ENCODE measurements at regions not wholly inside any gene's neighbourhood (a gene's known extent, or its start where the extent isn't known, plus 50 kb on each side); places are given as distances from the start of the nearest gene placed in this dataset.

- POLR2A ChIA-PET, result no interaction called here
- ATAC-seq (no peak), DNase-seq (ENCODE audit: low read depth, low spot score) (no peak), FAIRE-seq (no peak)
- no TSS peak for BruUV-seq (replicated peaks)
- H3K4me2 ChIP-seq (ENCODE audit: control insufficient read depth, insufficient read depth), result no peak overlapping the region
- SMC1A ChIA-PET (ENCODE audit: uncharacterized antibody, unreplicated experiment), result interaction anchor here (1.4 kb wide), 1 partner anchor 59 kb away, joined by 3 read pairs; no protein-coding TSS in a partner anchor
- H3K9me3 ChIP-seq (replicated peaks; ENCODE audit: control insufficient read depth, insufficient read depth, low read length), result no peaks in the 10 kb centered on the region
- RAD21 ChIA-PET (ENCODE audit: unreplicated experiment), result interaction anchor here (1.5 kb wide), 1 partner anchor 59 kb away, joined by 4 read pairs; no protein-coding TSS in a partner anchor
- TF ChIP-seq YY1 (IDR thresholded peaks at IDR 0.05; ENCODE audit: low read depth, low read length) (no peak), FOXM1 (IDR thresholded peaks at IDR 0.05; ENCODE audit: low read depth, low read length) (no peak)
- TF ChIP-seq, protein P1, sequence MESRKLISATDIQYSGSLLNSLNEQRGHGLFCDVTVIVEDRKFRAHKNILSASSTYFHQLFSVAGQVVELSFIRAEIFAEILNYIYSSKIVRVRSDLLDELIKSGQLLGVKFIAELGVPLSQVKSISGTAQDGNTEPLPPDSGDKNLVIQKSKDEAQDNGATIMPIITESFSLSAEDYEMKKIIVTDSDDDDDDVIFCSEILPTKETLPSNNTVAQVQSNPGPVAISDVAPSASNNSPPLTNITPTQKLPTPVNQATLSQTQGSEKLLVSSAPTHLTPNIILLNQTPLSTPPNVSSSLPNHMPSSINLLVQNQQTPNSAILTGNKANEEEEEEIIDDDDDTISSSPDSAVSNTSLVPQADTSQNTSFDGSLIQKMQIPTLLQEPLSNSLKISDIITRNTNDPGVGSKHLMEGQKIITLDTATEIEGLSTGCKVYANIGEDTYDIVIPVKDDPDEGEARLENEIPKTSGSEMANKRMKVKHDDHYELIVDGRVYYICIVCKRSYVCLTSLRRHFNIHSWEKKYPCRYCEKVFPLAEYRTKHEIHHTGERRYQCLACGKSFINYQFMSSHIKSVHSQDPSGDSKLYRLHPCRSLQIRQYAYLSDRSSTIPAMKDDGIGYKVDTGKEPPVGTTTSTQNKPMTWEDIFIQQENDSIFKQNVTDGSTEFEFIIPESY (IDR thresholded peaks at IDR 0.05), result no peak
- H2AFZ ChIP-seq (ENCODE audit: control insufficient read depth, low read depth, low read length), result no peak overlapping the region
- 11% methylated on average over 9 of the region's 9 CpGs for WGBS (ENCODE audit: insufficient coverage, insufficient replicate concordance, low lambda C conversion rate, missing lambda C conversion rate)
- no peaks in the 10 kb centered on the region for H4K20me1 ChIP-seq (ENCODE audit: control insufficient read depth, insufficient read depth)
- H3K36me3 ChIP-seq (ENCODE audit: control insufficient read depth in 2 of 2, insufficient read depth in 2 of 2, low read length in 1 of 2), result no peaks in the 10 kb centered on the region
- no peak overlapping the region for H3K27ac ChIP-seq (ENCODE audit: control insufficient read depth, insufficient read depth)
- no peaks in the 10 kb centered on the region for H3K27me3 ChIP-seq (replicated peaks in 1 of 2; ENCODE audit: control insufficient read depth in 2 of 2, insufficient read depth in 2 of 2, low read length in 1 of 2)
- intact Hi-C loops (cut with micrococcal nuclease; ENCODE audit: unreplicated experiment) (no loop called here), in situ Hi-C loops (cut with MboI) (no loop called here)
- H3K4me1 ChIP-seq (ENCODE audit: control insufficient read depth, insufficient read depth, low read length), result no peaks in the 10 kb centered on the region
- CTCF ChIA-PET, result no interaction called here
- H3K9ac ChIP-seq (ENCODE audit: control insufficient read depth, insufficient read depth, low read length), result no peak overlapping the region
- no peaks in the 10 kb centered on the region for H3K79me2 ChIP-seq (ENCODE audit: control insufficient read depth, insufficient read depth, low read length)
- H3K4me3 ChIP-seq, result no peak overlapping the region
Measured at GRCh38 chr3:8298021-8298954, 203.3 kb upstream of the LMCD1 start.
